NCI-H526 (cell line): ENCODE measurements at regions not wholly inside any gene's neighbourhood (a gene's known extent, or its start where the extent isn't known, plus 50 kb on each side); places are given as distances from the start of the nearest gene placed in this dataset.
"Not testable (repeated sequence)": the region's sequence is repeated elsewhere in the genome, so short reads cannot be mapped to it uniquely, and the experiment has no call there.

Source experiments
- DNase-seq, 2 experiments: peaks; one replicate each; lab custom pipeline; 2025; lab: John Stamatoyannopoulos, UW

DNA sequence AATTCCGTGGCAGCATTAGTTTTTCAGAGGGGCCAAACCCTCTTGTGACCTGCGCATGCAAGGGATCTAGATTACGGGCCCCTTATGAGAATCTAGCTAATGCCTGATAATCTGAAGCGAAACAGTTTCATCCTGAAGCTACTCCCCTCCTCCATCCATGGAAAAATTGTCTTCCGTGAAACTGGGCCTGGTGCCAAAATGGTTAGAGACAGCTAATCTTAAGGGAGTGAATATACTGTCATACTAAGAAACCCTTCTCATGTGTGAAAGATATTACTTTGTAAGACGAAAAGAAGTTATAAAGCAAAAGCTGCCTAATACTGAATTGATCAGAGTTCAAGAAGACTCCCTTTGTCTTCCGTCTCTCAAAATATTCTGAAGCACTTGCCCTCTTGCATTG lies 166.3 kb downstream of the DUSP10 start:
- no peak for DNase-seq

DNA sequence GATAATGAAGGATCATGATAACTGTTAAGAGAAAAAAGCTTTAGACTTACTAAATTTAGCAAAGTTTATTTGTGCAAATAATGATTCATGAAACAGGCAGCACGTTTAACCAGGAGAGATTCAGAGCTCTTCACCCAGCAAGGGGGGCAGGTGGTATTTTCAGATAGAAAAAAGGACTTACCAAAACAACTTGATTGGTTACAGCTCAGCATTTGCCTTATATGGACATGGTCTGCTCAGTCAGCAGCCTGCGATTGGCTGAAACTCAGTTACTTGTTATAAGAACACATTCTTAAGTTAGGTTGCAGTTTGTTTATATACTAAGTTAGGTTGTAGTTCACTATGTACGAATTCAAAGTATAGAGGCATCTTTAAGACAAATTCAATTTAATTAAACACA lies 165.6 kb downstream of the DUSP10 start:
- DNase-seq, result no peak

DNA sequence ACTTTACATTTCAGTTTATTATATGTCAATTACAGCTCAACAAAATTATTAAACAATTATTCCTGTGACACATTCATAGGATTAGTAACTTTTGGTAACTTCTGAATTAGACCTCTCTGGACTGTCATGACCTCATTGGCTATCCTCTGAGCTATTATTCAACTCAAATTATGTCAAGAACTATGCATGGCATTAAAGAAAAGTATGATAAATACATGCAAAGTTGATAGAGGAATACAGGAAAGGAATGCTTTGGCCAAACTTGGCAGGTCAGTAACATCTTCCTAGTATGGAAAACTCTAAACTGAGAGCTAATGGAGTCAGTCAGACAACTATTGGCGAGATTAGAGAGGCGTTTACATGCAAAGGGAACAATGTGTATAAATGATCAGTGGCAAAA lies 158.4 kb downstream of the DUSP10 start:
- DNase-seq, result no peak

DNA sequence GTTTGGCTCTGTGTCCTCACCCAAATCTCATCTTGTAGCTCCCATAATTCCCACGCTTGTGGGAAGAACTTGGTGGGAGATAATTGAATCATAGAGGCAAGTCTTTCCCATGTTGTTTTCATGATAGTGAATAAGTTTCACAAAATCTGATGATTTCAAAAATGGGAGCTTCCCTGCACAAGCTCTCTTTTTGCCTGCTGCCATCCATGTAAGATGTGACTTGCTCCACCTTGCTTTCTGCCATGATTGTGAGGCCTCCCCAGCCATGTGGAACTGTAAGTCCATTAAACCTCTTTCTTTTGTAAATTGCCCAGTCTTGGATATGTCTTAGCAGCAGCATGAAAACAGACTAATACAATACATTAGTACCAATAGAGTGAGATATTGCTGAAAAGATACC lies 154.9 kb downstream of the DUSP10 start:
- DNase-seq, result not testable (repeated sequence)

DNA sequence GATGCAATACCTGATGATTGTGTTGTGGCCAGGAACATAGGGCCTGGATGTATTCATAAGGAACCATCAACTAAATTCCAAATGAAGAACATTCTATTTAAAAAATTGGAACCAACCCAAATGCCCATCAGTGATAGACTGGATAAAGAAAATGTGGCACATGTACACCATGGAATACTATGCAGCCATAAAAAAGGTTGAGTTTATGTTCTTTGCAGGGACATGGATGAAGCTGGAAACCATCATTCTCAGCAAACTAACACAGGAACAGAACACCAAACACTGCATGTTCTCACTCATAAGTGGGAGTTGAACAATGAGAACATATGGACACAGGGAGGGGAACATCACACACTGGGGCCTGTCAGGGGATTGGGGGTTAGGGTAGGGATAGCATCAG lies 150.6 kb downstream of the DUSP10 start:
- not testable (repeated sequence) for DNase-seq

DNA sequence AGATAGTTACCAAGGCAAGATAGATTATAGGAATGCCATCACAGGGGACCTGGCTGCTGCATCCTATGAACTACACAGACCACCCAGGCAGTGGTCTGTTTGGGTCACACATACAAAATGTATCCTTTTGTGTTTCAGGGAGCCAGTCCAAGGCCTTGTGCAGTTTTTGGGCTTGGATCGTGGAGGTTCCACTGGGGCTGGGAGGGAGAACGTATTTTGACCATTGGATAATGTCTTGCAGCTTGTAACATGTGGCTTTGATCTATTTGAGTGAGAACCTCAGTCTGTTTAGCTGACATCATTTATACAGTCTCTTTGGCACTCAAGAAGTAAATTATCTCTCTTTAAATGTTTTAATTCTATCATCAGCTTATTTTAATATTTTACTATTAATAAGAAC lies 147.3 kb downstream of the DUSP10 start:
- DNase-seq, result no peak

DNA sequence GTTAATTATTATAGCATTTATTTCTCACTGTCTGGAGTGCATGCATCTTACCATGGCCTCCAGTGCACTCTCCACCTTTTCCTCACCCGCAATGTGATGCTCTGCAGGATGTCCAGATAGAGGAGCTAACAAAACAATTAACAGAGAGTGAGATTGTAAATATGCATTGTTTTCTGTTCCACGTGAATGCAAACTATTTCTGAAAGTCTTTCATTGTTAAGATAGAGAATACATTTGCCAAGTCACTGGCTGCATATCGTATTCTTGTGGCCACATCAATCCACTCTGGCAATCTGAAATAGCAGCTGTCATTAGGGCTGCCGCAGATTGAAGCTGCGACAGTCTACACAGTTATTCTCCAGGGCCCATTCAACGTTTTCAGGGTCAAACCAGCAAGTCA lies 143.8 kb downstream of the DUSP10 start:
- DNase-seq, result no peak

DNA sequence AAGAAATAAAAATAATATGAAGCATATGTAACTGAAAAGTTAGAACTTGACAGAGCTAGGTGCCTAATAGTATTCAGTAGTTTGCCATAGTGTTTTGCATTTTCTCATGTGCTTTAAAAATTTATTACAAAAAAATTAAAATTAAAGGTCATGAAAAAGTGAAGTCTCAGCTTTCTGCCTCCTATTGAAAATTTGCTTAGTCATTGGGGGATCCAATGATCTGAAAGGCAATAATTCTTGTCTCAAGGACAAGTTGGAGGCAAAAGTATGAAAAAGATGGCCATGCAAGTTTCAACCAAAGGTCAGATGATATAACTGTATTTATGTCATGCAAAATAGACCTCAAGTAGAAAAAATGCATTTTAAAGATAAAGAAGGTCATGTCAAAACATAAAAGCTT lies 140.7 kb downstream of the DUSP10 start:
- no peak for DNase-seq

DNA sequence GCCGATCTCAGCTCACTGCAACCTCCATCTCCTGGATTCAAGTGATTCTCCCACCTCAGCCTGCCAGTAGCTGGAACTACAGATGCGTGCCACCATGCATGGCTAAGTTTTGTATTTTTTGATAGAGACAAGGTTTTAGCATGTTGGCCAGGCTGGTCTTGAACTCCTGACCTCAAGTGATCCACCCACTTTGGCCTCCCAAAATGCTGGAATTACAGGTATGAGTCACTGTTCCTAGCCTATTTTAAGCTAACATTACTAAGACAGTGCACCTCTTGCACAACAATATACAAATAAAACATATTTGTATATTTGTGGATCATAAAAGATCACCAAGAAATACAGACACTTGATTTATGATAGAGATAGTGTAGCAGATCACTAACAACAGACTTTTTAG lies 139.1 kb downstream of the DUSP10 start:
- no peak for DNase-seq

DNA sequence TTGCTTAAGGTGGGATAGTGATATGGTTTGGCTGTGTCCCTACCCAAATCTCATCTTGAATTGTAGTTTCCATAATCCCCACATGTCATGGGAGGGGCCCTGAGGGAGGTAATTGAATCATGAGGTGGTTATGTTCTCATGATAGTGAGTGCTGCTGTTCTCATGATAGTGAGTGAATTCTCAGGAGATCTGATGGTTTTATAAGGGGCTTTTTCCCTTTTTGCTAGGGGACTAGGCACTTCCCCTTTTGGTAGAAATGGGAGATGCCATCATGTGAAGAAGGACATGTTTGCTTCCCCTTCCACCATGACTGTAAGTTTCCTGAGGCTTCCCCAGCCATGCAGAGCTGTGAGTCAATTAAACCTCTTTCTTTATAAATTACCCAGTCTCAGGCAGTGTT lies 137.5 kb downstream of the DUSP10 start:
- DNase-seq, result not testable (repeated sequence)

DNA sequence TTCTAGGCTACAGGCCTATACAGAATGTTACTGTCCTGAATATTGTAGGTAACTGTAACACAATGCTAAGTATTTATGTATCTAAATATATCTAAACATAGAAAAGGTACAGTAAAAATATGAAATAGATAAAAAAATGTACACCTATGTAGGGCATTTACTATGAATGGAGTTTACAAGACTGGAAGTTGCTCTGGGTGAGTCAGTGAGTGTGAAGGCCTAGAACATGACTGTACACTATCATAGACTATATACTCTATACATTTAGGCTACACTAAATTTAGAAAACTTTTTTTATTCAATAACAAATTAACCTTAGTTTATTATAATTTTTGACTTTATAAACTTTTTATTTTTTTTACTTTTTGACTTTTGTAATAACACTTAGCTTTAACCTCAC lies 136.9 kb downstream of the DUSP10 start:
- no peak for DNase-seq

DNA sequence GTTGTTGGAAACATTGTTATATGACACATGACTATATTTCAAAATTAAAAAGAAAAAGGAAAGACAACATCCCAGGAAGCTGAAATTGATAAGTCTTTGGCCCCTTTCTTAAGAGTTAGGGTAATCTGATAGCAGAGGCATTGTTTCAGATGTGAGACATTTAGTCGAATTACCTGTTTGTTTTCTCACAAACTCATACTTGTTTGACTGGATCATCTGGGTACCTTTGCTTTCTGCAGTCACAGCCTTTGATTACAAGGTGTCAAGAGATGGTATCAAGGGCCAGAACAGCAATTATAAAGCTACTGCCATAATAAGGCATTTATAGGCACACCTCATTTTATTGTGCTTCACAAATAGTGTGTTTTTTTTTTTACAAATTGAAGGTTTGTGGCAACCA lies 136.3 kb downstream of the DUSP10 start:
- no peak for DNase-seq

DNA sequence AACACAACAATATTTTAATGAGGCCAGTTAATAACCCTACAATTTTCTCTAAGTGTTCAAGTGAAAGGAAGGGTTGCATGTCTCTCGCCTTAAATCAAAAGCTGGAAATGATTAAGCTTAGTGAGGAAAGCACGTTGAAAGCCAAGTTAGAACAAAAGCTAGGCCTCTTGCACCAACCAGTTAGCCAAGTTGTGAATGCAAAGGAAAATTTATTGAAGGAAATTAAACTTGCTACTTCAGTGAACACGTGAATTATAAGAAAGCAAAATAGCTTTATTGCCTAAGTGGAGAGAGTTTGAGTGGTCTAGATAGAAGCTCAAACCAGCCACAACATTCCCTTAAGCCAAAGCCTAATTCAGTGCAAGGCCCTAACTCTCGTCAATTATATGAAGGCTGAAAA lies 135.6 kb downstream of the DUSP10 start:
- no peak for DNase-seq

DNA sequence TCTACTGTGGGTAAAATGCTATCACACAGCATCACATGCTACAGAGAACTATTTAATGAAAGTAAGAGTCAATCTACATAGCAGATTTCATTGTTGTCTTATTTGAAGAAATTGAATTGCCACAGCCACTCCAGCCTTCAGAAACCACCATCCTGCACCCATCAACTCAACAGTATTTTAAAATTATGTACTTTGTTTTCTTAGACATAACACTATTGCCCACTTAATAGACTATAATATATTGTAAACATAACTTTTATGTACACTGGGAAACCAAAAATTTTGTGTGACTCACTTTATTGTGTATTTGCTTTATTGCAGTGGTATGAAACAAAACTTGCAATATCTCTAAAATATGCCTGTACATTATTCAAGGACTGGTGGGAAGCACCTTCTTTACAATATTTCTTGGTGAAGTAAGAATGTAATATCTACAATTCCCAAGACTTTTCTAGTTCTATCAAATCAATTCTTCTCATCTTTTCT lies 133.0 kb downstream of the DUSP10 start:
- DNase-seq, result no peak

DNA sequence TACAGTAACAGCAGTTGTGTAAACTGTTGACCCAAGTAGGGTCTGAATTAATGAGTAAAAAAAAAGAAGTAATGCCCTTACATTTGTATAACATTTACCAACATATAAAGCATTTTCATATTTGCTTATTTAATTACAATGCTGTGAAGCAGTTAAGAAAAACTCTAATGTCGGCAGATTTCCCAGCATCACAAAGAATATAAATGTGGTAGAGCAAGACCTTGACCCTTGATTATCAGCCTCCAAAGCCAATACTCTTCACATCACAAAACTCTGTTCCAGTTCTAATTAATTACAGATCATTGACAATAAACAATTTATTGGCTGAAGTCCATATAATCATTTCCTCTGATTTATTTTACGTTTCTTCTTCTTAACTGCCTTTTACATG lies 130.2 kb downstream of the DUSP10 start:
- no peak for DNase-seq

DNA sequence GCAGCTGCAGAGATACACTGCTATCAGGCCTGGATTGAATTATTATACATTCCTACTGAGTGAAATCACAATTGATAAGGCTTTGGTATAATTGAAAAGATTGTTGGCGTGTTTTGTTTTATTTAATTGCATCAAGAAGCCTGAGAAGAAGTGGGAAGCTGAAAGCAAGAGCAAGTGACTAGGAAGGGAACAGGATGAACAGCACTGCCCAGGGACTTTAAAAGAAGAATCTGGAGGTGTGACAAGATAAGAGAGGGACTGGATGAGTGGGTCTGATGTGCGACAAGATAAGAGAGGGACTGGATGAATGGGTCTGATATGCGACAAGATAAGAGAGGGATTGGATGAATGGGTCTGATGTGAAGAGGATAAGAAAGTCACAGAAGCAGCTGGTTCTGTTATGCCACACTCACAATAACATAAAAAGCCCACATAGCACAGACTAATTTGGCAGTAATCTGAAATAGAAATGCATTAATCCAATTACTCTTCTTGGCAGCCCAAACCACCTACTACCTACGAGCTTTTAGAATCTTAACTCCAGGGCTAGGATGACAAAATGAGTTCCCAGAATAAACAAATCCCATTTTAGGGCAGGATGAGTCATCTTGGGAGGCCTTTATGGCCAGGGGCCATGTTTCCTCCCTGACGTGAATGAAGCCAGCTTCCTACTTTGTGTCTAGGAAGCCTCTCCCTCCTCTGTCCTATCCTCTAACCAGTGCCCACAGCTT lies 129.7 kb downstream of the DUSP10 start:
- no peak for DNase-seq

DNA sequence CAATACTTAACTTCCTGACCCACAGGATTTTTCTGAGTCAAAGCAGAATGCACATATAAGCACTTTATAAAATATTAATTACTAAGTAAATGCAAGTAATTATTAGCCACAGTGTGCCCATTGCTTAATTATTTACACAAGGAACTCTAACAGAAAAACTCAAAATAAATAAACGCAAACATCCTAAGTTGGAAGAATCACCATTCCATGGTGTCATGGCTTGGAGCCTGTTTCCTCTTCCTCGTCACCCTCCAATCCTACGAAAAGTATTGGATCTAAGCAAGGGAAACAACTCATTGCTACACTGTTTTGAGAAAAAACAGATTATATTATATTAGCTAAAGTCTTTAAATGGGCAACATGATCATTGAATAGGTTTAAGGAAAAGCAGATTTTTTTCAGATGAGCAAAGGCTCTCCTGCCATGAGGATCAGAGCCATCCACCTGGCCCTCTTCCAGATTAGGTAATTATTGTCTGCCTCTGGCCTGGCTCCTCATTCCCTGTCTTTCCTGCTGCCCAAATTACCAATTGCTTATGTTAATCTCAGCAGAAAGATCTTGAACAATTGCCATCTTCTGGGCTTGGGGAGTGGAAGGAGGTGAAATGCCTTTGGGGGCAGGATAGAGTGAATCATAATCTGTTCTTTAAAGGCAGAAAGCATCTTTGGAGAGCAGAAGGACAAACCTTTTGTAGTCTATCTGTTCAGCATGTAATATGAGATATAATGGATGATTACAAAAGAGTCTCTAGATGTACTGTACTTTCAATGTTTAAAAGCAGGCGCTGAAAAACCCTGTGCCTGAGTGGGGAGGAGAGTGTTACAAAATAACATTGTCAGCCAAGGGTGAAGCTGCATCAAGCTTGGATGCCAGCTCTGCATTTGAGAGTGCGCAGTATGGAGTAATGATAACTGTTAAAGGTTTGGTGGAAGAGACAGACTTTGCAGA lies 121.2 kb downstream of the DUSP10 start:
- no peak for DNase-seq

DNA sequence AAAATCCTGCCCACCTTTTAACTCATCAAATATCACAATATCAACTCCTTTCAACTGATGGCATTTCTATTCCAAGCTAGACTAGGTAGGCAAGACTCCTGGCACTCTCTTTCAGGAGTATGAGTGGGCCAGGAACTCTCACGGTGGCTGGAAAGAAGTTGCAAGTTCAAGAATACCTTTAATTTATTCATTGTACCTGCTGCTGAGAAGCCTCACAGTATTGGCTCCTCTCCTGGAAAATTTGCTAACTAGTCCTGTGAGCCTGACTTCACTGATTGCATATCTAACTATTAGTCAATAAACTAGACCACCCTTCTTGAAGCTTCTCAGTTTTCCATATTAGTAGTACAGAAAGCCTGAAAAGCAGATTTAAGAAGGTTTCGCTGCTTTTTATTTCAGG lies 120.2 kb downstream of the DUSP10 start:
- no peak for DNase-seq

DNA sequence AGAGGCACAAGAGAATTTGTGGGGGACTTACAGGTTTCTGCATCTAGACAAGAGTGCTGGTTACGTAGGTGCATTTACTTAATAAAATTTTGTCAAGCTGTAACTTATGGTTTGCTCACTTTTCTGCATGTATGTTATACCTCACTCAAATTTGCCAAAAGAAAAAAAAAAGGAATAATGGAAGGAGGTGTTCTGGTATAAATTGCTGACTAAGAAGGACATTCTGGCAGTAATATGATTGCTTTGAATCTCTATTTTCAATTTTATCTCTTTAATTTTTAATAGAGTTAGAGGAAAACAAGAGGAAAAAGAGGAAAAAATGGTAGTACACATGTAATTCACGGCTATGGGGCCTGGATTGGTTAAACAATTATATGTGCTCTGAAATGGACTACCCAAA lies 119.5 kb downstream of the DUSP10 start:
- DNase-seq, result no peak

DNA sequence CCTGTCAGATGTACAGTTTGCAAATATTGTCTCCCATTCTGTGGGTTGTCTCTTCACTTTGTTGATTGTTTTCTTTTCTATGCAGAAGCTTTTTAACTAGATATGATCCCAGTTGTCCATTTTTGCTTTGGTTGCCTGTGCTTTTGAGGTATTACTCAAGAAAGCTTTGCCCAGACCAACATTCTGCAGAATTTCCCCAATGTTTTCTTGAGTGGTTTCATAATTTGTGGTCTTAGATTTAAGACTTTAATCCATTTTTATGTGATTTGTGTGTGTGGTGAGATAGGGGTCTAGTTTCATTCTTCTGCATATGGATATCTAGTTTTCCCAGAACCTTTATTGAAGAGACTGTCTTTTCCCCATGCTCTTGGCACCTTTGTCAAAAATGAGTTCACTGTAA lies 116.9 kb downstream of the DUSP10 start:
- no peak for DNase-seq

DNA sequence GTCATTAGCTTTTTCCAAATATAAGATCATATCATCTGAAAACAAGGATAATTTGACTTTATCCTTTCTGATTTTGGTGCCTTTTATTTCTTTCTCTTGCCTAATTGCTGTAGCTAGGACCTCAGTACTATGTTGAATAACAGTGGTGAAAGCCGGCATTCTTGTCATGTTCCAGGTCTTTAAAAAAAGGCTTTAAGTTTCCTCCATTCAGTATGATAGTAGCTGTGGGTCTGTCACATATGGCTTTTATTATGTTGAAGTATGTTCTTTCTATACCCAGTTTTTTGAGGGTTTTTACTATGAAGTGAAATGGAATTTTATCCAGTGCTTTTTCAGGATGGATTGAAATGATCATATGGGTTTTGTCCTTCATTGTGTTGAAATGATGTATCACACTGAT lies 115.8 kb downstream of the DUSP10 start:
- no peak for DNase-seq

DNA sequence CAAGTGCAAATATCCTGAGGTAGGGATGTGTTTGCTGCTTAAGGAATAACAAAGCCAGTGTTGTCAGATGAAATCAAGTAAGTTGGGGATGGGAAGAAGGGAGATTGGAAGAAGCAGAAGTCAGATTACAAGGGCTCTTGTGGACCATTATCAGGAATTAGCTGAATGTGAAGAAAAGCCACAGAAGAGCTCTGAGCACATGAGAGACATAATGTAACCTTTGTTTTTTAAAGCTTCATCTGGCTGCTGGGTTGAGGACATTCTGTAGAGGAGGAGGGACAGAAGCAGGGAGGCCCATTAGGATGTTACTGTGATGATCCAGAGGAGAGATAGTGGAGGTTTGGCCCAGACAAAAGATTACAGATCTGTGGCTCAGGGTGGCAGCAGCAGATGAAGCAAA lies 111.7 kb downstream of the DUSP10 start:
- no peak for DNase-seq

DNA sequence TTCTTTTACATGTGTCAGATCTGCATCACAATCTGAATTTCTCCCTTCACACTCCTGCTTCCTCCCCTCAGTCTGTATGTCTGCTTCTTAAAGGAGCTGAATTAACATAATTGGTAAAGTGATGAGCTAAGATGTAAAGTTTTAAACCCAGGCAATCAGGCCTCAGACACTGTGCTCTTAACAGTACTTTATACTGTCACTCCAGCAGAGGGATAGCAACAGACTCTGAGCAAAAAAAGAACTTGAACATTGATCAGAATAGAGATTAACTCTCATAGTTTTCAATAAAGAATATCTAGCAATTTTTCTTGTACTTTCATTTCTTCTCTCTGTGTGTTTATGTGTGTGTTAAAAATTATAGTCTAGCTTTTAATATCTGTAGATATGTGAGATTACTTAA lies 110.3 kb downstream of the DUSP10 start:
- DNase-seq, result no peak
